Inferior parietal cortex (tissue), 1 donor: ENCODE measurements at regions not wholly inside any gene's neighbourhood (a gene's known extent, or its start where the extent isn't known, plus 50 kb on each side); places are given as distances from the start of the nearest gene placed in this dataset.
A peak's percentile ranks its signal among the peaks of the same experiment; 100 is the strongest.
"Not testable (repeated sequence)": the region's sequence is repeated elsewhere in the genome, so short reads cannot be mapped to it uniquely, and the experiment has no call there.

Experiments
- DNase-seq: peaks from one replicate; pipeline ENCODE4 v3.0.0-alpha.2; 2016; ENCODE audit errors: extremely low spot score

DNA sequence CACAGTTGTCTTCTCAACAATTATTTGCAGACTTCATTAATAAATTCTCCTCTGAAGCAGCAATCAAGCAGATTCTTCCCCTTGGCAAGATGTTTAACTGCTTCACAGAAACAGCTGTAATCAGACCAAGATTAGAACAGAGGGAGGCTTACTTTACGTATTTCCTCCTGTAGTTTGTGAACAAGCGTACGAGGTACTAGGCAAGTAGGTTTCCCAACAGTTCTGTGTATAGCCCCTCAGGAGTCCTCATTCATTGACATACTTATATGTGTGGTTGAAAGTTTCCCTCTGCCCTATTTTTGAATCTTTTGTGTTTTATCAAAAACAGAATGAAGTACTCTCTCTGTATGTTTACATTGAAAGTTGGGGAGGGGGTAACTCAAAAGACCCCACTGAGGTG is 128.0 kb downstream of the SPATA31D1 start:
- DNase-seq = no peak

DNA sequence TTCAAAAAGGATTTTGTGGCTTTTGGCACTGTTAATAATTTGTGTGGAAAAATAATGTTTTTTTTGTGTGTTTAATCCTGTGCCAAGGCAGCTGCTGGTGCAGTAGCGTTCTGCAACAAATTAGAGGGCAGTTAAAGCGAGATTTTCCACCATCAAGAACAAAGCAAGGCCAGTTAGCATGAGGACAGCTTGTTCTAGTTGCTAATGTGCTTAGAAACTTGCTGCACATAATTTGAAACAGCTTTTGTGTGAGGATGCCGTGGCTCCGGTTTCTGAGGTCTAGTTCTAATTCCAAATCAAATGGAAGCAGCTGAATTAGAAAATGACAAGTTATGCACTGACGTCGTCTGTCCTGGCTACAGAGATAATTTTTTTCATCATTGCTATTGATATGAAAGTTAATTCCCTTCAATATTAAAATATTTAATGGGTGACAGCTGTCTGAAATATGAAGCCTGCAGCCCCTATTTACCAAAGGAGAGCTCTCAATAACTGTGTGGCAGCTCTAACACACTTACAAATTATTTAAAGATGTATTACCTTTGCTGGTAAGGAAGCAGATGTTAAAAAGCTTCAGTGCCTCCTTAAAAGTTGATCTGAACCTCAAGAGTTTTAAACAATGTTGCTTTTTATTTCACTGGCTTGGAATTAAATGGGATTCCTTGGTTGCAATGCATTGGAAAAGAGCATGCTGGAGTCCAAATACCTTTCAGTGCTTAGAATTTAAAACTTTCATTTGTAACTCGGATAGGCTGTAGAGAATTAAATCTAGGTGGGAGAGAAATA is 128.6 kb downstream of the SPATA31D1 start:
- DNase-seq = peak; percentile 59

DNA sequence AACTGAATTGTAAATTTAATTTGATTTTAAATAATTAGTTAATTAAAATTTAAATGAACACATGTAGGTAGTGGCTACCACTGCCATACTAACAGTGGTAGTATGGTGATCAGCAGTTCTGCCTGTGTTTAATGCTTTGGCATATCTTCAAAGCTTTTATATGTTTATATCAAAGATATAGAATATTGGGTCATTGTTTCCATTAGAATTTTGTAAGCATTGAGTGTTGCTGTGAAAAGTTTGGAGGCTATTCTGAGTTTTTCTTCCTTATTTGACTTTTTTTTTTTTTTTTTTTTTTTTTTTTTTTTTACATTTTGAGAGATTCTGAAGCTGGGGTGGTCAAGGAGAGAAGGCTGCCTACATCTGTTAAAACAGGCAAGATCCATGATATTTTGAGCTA is 134.2 kb downstream of the SPATA31D1 start:
- DNase-seq = no peak

DNA sequence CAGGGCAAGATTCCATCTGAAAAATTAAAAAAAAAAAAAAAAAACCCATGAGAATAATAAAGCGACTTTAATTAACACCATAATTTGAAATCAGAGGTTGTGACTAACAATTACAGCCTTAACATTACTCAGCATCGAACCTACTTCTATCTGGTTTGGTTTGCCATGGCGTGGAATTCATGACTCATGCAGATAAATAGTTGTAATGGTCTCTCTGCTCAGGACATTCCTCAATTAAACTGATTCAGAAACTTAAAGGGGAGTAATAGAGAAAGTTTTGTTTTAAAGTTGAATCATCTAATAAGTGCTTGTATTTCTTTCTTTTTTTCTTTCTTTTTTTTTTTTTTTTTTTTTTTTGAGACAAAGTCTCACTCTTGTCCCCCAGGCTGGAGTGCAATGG is 135.5 kb downstream of the SPATA31D1 start:
- DNase-seq = no peak

DNA sequence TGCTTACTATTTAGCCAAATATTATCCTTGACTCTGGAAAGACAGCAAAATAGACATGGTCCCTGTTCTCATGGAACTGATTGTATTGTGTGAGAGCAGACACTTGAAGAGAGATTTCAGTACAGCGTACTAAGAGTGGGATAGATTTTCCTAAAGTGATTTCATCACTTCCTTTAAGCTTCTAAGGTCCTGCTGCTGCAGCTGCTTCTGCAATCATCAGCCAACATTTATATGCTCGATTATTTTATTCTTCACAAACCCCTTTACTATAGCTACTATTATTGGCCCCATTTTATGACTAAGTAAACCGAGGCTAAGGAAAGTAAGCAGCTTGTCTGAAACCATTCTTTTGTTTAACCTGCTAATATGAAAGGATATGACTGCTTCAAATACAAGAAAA is 137.7 kb downstream of the SPATA31D1 start:
- DNase-seq = no peak

DNA sequence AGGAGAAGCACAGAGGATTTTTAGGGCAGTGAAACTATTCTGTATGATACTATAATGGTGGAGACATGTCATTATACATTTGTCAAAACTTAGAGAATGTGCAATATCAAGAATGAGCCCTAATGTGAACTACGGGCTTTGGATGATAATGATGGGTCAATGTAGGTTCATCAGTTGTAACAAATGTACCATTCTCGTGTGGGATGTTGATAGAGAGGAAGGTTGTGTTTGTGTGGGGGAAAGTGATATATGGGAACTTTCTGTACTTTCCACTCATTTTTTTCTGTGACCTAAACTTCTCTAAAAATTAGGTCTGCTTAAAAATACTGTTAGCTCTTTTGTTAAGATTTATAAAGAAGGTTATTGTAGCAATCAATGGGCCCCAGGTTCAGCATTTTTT is 138.9 kb downstream of the SPATA31D1 start:
- DNase-seq = no peak

DNA sequence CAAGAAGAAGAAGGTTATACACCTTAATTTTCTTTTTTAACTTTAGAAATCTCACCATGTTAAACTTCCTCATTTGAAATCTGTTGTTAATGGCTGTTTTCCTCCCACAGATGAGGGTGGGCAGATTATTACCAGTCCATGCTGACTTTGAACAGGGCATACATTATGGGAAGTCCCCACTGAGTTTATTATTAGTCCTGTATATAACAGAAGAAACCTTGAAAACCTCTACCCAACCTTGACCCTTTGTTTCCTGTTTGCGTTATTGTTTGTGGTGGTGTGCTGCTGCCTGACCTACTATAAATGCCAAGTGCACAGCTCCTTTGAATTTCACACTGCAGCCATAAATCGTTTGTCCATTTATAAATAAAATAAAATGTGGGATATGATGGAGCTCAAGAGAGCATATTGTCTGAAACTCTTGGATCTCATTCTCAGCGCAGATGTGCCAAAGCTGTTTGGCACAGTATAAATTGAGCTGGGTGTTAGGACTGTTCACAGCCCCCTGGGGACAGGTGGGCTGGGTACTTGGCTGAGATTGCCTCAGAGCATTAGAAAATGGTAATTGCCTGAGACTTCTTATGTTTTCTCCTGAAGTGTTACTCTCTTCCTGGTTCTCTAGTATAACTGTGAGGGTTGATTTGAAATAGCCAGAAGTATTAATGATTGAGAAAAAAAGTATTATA is 139.6 kb downstream of the SPATA31D1 start:
- DNase-seq = no peak

DNA sequence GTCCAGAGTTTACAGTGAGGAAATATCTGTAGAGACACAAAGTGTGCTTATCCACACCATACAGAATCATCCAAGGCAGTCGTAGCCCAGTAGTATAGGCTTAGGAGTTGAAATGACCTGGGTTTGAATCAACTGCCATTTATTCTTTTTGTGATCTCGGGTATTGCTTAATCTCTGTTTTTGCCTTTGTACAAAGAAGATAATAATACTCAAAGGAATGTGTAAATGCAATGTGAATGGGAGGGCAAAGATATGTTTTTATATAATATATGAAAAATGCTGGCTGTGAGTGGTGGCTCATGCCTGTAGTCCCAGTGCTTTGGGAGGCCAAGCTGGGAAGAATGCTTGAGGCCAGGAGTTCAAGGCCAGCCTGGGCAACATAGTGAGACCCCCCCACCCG is 141.1 kb downstream of the SPATA31D1 start:
- DNase-seq = no peak

DNA sequence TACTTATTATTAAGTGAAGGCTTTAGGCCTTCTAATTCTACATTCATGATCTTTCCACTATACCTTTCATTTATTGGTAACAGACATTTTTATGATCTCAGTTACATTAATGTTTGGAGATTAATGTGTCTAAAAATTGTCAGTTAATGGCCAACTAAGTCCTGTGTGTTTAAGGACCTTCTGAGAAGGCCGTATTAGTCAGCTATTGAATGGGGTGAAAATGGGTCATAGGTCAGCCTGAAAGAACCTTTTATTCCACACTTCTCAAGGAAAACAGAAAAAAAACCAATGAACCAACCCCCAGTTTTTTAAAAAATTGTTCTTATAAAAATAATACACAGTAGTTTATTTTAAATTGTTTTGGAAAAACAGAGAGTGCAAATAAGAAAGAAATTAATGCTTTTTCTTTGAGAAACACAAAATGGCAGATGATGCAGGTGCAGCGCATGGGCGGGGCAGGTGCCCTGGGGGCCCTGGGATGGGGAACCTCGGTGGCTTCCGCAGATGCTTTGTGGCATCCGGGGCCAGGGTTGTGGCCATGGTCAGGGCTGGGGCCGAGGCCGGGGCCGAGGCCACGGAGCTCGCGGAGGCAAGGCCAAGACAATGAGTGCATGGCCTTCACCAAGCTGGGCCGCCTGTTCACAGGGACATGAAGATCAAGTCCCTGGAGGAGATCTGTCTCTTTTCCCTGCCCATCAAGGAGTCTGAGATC is 141.9 kb downstream of the SPATA31D1 start:
- no peak for DNase-seq

DNA sequence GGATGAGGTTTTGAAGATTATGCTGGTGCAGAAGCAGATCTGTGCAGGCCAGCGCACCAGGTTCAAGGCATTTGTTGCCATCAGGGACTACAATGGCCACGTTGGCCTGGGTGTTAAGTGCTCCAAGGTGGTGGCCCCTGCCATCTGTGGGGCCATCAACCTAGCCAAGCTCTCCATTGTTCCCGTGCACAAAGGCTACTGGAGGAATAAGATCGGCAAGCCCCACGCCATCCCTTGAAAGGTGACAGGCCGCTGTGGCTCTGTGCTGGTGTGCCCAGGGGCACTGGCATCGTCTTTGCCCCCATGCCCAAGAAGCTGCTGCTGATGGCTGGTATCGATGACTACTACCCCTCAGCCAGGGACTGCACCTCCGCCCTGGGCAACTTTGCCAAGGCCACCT is 142.5 kb downstream of the SPATA31D1 start:
- no peak for DNase-seq

DNA sequence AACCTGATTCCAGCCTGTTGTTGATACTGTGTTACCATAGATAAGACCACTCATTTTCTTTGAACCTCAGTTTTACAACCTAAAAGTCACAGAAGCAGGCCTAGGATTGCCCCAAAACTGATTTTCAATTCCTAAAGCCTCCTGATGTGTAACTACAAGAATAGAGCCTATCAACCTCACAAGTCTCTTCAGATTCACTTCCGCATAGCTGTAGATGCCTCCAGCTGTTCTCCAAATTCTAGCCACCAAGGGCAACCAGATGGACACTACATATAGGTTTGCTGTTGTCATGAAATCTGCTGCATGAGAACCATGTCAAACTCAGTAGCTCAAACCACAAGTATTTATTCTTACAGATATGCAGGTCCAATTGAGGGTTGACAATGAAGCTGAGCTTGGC is 143.5 kb downstream of the SPATA31D1 start:
- DNase-seq = no peak

DNA sequence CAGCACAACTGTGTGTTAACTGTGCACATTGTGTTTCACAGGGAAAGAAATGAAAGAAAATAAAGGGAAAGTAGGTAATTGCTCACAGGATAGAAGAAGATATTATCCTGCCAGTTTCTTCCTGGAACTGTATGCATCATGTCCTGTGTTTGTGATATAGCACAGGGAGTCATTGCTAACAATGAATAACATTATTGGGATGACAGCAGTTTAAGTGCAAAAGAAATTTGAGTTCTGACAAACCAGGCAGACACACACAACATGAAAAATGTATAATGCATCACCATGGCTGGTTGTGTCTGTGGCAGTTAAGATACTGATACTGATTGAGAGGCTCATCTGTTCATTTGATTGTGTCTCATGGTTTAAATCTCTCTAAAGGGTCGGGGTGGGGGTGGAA is 145.4 kb downstream of the SPATA31D1 start:
- no peak for DNase-seq

DNA sequence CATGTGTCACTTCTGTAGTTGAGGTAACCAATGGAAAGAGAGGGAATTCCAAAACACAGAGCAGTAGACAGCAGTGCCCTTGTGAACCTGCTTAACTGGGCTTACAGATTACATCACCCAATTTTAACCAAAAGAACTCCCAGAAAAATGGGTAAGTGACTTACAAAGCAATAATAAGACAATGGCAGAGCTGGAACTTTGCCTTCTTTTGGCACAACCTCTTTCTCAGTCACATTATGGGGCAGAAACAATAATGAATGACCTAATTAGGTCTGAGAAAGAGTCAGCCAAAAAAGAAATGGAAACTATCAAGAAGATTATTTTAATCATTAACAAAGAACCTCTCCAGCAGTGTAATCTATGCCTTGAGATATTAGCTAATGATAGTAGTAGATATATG is 146.5 kb downstream of the SPATA31D1 start:
- DNase-seq = no peak

DNA sequence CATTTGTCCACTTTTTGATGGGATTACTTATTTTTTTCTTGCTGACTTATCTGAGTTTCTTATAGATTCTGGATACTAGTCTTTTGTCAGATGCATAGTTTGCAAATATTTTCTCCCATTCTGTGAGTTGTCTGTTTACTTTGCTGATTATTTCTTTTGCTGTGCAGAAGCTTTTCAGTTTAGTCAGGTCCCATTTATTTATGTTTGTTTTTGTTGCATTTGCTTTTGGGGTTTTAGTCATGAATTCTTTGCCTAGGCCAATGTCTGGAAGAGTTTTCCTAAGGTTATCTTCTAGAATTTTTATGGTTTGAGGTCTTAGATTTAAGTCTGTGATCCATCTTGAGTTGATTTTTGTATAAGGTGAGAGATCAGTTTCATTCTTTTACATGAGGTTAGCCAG is 149.5 kb downstream of the SPATA31D1 start:
- DNase-seq = not testable (repeated sequence)

DNA sequence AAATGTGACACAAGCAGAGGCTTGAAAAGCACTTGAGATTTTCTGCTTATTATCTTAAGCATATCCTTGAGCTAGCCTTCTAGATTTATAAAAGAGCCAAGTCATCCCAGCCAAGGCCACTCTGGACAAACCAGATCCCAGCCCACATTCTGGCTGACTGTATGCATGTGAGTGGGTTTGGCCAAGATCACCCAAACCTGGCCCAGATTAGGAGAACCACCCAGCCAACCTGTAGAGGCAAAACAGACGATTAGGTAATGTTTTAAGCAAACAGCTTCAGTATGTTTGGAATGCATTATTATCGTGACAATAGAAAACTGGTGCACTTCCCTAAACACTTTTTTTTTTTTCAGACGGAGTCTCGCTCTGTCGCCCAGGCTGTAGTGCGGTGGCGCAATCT is 151.9 kb downstream of the SPATA31D1 start:
- no peak for DNase-seq

DNA sequence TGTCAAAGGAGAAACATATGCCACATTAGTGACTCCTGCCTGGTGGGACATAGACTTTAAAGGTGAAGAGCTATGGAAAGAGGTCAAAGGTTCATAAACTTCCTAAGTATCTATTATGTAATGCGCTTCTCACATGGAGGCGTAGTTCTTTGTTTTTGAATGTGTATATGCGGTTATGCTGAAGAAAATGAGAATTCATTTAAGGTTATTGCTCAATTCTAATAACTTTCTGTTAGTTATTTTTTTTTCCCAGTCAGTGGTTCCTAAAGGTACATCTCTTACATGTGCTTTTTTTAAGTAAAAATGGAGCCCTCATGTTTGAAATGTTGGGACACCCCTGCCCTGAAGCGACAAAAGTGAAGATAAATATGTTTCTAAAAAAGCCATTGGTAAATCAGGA is 156.2 kb downstream of the SPATA31D1 start:
- DNase-seq = no peak

DNA sequence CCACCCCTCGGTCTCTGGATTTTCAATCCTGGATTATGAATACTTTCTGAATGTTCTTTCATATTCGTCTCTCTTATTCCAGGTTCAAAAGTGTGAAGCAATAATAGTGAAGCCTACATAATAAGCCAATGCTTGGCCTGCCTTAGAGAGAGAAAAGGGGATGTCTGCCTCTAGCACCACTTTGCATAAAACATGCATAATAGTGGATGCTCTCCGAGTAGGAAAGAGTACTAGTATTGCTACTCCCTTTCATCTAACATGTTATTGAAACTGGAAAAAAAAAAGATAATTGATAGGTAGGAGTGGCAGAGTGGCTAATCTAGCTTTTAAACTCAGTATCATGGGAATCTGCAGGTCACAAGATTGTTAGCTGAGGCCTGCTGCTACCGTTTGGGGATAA is 158.1 kb downstream of the SPATA31D1 start:
- DNase-seq = no peak

DNA sequence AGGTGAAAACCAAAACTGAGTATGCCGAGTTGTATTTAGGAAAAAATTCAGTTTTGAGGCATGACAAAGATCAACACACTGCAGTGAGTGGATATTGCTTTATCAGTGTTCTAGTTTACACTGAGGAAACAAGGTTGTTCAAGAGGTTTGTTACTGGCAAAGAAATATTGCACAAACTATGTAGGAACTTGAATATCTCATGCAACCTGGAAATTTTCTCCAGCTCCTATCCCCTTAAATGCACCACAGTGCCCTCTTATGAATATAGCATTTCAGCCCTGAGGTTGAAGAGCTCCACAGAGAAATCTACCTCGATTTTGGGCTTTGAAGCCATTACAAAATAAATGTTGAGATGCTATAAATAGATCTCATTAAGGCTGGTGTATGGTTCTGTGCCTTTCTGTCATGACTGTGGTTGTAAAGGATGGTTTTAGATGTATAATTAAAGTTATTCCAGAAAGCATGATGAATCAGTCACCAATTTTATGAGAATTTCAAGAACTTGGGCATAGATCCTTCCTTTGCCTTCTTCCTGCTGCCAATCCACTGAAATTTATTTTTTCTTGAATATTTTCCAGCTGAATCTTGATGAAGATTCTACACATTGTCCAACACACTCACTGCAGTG is 159.3 kb downstream of the SPATA31D1 start:
- DNase-seq = no peak

DNA sequence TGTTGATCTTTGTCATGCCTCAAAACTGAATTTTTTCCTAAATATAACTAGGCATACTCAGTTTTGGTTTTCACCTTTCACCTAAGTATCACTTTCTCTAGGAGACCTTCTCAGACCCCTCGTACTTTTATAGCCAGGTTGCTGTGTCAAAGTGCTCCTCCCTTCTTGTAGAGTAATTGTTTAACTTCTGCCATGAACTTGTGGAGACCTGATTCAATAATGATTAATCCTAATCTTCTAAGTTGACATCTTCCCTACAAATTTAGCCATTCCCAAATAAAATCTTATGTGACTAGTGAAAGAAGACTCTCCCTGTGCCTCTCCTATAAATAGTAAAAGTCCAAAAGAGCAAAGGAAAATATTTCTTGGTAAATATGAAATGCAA is 159.8 kb downstream of the SPATA31D1 start:
- DNase-seq = no peak

DNA sequence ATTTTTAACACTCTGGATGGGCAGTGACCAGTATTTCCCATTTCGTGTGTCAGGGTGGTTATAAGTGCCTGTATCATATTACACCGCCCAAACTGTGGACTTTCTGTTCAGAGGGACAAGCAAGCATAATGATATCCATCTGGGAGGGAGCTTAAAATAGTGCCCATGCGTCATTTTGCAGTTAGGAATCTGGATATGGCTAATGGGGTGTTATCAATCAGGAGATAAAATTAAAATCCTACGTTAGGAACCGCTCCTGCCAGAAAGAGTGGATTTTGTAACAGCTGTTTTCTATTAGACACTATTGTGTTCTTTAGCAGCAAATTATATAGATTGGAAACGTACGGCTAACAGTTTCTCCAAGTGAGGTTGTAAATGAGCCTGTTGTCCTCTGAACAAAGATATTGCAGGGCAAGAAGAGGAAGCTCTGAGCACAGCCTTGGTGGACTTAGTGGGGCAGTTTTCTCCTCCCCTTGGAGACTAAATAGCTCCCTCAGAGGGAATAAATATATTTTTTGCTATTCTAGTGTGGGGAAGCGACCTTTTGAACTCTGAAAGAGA is 160.4 kb downstream of the SPATA31D1 start:
- DNase-seq = no peak

DNA sequence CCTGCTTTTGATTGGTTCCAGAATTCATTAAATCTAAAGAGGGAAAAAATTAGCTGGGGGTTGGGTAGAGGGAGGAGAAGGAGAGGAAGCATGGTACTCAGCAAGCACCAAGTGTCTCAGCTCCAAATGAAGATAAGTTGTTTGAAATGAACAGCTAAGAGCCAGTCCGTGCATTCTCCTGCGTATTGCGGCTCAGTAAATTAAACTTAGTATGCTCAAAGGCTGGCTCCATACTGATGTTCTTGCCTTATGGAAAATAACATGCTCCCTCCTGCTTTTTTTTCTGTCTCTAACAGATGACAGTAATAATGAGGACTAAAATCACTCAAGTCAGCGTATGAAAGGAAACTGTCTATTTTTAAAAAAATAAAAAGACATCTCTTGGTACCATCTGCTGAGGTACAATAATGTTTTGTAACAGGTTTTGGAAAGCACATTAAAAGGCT is 161.0 kb downstream of the SPATA31D1 start:
- peak; percentile 9 for DNase-seq

DNA sequence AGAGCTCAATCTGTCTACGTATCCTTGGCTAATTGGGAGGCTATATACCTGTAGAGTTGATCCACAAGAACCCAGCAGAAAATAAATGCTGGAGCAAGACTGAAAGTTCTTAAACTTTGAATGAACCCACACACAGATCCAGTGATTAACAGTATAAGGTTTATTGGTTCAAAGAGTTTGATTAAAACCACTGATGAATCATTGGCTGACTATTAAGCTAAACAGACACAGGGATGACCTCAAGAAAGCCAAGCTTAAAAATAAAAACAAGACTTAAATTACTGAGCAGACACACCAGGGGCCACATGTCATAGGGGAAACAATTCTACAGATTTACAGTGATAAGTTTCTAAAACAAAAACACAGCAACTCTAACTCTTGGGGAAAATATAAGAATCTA is 163.6 kb downstream of the SPATA31D1 start:
- DNase-seq = no peak
